WTC11 (cell line): ENCODE measurements at regions not wholly inside any gene's neighbourhood (a gene's known extent, or its start where the extent isn't known, plus 50 kb on each side); places are given as distances from the start of the nearest gene placed in this dataset.

Experiments used
- ATAC-seq: fragments of 200-7000 bp; cut with Tn5 transposase; 2 replicates; pipeline ENCODE4 v1.10.0; 2021; ENCODE audit warnings: mild to moderate bottlenecking, moderate library complexity
- CTCF ChIA-PET: fragments of 300-600 bp; sonication (Branson Sonifier 250); formaldehyde crosslinking; loops from one replicate; lab custom pipeline; 2021; ENCODE audit warnings: antibody characterized with exemption; lab: Charles Lee
- POLR2A ChIA-PET: fragments of 350-600 bp; sonication (Branson Sonifier 250); formaldehyde crosslinking; loops from one replicate; lab custom pipeline; 2021; ENCODE audit warnings: antibody characterized with exemption; lab: Charles Lee
- DNase-seq: peaks from one replicate; pipeline ENCODE4 v3.0.0; 2021; ENCODE audit warnings: low spot score
- H3K27ac Mint-ChIP-seq: 2 replicates; pipeline ENCODE4 v1.8.0; 2021; ENCODE audit warnings: mixed read lengths
- H3K27me3 Mint-ChIP-seq: 2 replicates; pipeline ENCODE4 v1.8.0; 2021; ENCODE audit warnings: low read depth, mild to moderate bottlenecking, moderate library complexity, mixed read lengths
- H3K36me3 Mint-ChIP-seq: 2 replicates; pipeline ENCODE4 v1.8.0; 2021; ENCODE audit warnings: mixed read lengths
- H3K4me1 Mint-ChIP-seq: 2 replicates; pipeline ENCODE4 v1.8.0; 2022; ENCODE audit warnings: mixed read lengths
- H3K4me3 Mint-ChIP-seq: 2 replicates; pipeline ENCODE4 v1.8.0; 2021; ENCODE audit warnings: mild to moderate bottlenecking, moderate library complexity, mixed read lengths
- H3K9me3 Mint-ChIP-seq: 2 replicates; pipeline ENCODE4 v1.8.0; 2021; ENCODE audit warnings: mixed read lengths
- AFF4 ChIP-seq: sonication (generic); formaldehyde crosslinking; IDR thresholded peaks from 2 replicates; pipeline ENCODE4 v1.8.1; 2023; ENCODE audit warnings: mild to moderate bottlenecking, missing genetic modification reagents, borderline replicate concordance
- CBFB ChIP-seq: sonication (generic); formaldehyde crosslinking; IDR thresholded peaks from 2 replicates; pipeline ENCODE4 v1.8.1; 2022; ENCODE audit warnings: mild to moderate bottlenecking, low read depth, missing genetic modification reagents
- CREB1 ChIP-seq: sonication (generic); formaldehyde crosslinking; IDR thresholded peaks from 2 replicates; pipeline ENCODE4 v1.8.0; 2023; ENCODE audit warnings: mild to moderate bottlenecking, missing genetic modification reagents
- CREM ChIP-seq: sonication (generic); formaldehyde crosslinking; IDR thresholded peaks from 2 replicates; pipeline ENCODE4 v1.8.1; 2022; ENCODE audit warnings: mild to moderate bottlenecking, missing genetic modification reagents, moderate library complexity
- CTCF ChIP-seq: fragments of 200-600 bp; IDR thresholded peaks from 2 replicates; pipeline ENCODE4 v1.8.0; 2022; ENCODE audit warnings: antibody characterized with exemption
- FOXP1 ChIP-seq: sonication (generic); formaldehyde crosslinking; IDR thresholded peaks from 2 replicates; pipeline ENCODE4 v1.8.0; 2022; ENCODE audit warnings: missing genetic modification reagents, mild to moderate bottlenecking, moderate library complexity, borderline replicate concordance
- KAT7 ChIP-seq: sonication (generic); formaldehyde crosslinking; IDR thresholded peaks from 2 replicates; pipeline ENCODE4 v1.8.1; 2023; ENCODE audit warnings: missing genetic modification reagents, mild to moderate bottlenecking, borderline replicate concordance
- MYBL2 ChIP-seq: sonication (generic); formaldehyde crosslinking; IDR thresholded peaks from 2 replicates; pipeline ENCODE4 v1.8.1; 2023; ENCODE audit warnings: mild to moderate bottlenecking, moderate library complexity, missing genetic modification reagents
- OVOL2 ChIP-seq: fragments of 250-450 bp; sonication (Bioruptor Pico); IDR thresholded peaks from 2 replicates; pipeline ENCODE4 v1.9.0; 2021; ENCODE audit warnings: mild to moderate bottlenecking, borderline replicate concordance
- PRDM15 ChIP-seq: sonication (generic); formaldehyde crosslinking; IDR thresholded peaks from 2 replicates; pipeline ENCODE4 v1.8.0; 2022; ENCODE audit warnings: missing genetic modification reagents
- RORB ChIP-seq: fragments of 250-450 bp; sonication (Bioruptor Pico); IDR thresholded peaks from 2 replicates; pipeline ENCODE4 v1.9.0; 2021; ENCODE audit warnings: mild to moderate bottlenecking
- SP1 ChIP-seq: sonication (generic); formaldehyde crosslinking; conservative IDR thresholded peaks from 2 replicates; pipeline ENCODE4 v1.8.1; 2022; ENCODE audit warnings: missing genetic modification reagents
- ZNF232 ChIP-seq: sonication (generic); formaldehyde crosslinking; IDR thresholded peaks from 2 replicates; pipeline ENCODE4 v1.8.0; 2022; ENCODE audit warnings: mild to moderate bottlenecking, missing genetic modification reagents
- TF ChIP-seq, protein P1 (sequence below): fragments of 250-450 bp; sonication (Bioruptor Pico); IDR thresholded peaks from 2 replicates; pipeline ENCODE4 v1.9.0; 2021; ENCODE audit warnings: mild to moderate bottlenecking
- TF ChIP-seq, protein P2 (sequence below): fragments of 250-450 bp; sonication (Bioruptor Pico); conservative IDR thresholded peaks from 2 replicates; pipeline ENCODE4 v1.9.0; 2021; ENCODE audit warnings: mild to moderate bottlenecking

DNA sequence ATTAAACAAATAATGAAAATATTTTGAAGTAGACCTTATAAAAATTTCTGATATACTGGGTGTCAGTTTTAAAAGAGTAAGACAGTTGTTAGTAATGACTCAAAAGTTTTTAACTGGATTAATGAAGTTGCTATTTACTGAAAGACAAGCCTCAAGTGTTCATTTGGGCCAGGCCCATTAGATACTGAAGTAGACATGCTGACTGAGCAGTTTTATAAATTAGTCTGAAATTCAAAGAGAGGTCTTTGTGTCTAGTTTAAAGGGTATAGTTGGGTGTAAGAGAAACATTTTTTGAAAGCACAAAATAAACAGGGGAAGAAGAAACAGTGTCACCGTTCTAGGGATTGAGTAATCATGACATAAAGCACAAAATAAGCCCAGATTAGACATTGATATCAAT, 1577.2 kb downstream of the AMY1C start:
- no peak for ATAC-seq
- Mint-ChIP-seq H3K36me3 (0 out of 2 replicates have a peak, but pooled peaks cover 2% of the 10 kb centered on the region), H3K27ac (no peak overlapping the region), H3K4me3 (no peak overlapping the region), H3K9me3 (no peaks in the 10 kb centered on the region), H3K4me1 (peaks cover 5% of the 10 kb centered on the region), H3K27me3 (no peaks in the 10 kb centered on the region)
- no peak for DNase-seq
- TF ChIP-seq CREM (CRISPR knock-in tag) (no peak), CTCF (no peak), RORB (CRISPR knock-in tag) (no peak), OVOL2 (CRISPR knock-in tag) (no peak), MYBL2 (CRISPR knock-in tag) (no peak), PRDM15 (no peak), CREB1 (CRISPR knock-in tag) (no peak), SP1 (no peak), AFF4 (CRISPR knock-in tag) (no peak), KAT7 (CRISPR knock-in tag) (no peak), CBFB (CRISPR knock-in tag) (no peak), FOXP1 (CRISPR knock-in tag) (no peak), ZNF232 (CRISPR knock-in tag) (no peak)
- TF ChIP-seq, protein P1, sequence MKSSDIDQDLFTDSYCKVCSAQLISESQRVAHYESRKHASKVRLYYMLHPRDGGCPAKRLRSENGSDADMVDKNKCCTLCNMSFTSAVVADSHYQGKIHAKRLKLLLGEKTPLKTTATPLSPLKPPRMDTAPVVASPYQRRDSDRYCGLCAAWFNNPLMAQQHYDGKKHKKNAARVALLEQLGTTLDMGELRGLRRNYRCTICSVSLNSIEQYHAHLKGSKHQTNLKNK (CRISPR knock-in tag), result no peak
- TF ChIP-seq, protein P2, sequence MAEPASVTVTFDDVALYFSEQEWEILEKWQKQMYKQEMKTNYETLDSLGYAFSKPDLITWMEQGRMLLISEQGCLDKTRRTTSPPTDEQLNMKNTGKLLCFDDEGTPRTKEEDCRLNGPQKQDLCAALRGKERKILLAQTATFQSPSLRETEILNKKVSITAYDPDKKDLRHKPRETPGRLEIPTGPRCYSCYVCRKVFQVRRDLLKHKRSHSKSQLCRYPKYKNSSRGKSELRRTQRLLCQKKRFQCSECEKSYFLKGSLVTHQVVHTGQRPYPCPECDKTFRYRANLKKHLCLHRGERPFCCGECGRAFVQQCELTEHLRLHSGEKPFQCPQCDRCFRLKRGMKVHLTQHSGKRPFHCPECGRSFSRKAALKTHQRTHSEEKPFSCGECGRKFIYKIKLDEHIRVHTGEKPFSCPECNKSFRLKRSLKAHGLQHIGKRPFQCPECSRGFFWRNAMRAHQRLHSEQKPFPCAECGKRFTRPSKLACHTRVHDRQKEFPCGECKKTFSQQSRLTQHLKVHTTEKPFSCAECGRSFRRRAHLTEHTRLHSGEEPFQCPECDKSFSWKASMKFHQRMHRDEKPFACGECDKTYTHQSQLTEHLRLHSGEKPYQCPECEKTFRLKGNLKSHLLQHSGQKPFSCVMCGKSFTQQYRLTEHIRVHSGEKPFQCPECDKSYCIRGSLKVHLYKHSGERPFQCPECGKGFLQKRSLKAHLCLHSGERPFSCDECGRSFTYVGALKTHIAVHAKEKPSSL (CRISPR knock-in tag), result no peak
- CTCF ChIA-PET, result no interaction called here
- POLR2A ChIA-PET, result no interaction called here
